Ectodermal cell (in vitro differentiated cells): ENCODE measurements at regions not wholly inside any gene's neighbourhood (a gene's known extent, or its start where the extent isn't known, plus 50 kb on each side); places are given as distances from the start of the nearest gene placed in this dataset.
A peak's percentile ranks its signal among the peaks of the same experiment; 100 is the strongest.

Experiments
- H3K27ac ChIP-seq: 2 replicates; pipeline ENCODE4 v1.7.0; 2013; ENCODE audit warnings: mild to moderate bottlenecking, low read depth, low read length; ENCODE audit not compliant: insufficient read depth, poor library complexity, severe bottlenecking
- H3K27me3 ChIP-seq: 2 replicates; pipeline ENCODE4 v1.7.0; 2013; ENCODE audit warnings: mild to moderate bottlenecking, low read length; ENCODE audit not compliant: insufficient read depth, control insufficient read depth, poor library complexity, severe bottlenecking
- H3K36me3 ChIP-seq: one replicate; pipeline ENCODE4 v1.7.0; 2013; ENCODE audit warnings: low read length; ENCODE audit not compliant: control insufficient read depth, insufficient read depth
- H3K4me1 ChIP-seq: one replicate; pipeline ENCODE4 v1.7.0; 2013; ENCODE audit warnings: low read length; ENCODE audit not compliant: control insufficient read depth, insufficient read depth
- H3K4me3 ChIP-seq: 2 replicates; pipeline ENCODE4 v1.7.0; 2013; ENCODE audit warnings: low read depth, low read length, control low read depth; ENCODE audit not compliant: insufficient read depth
- H3K9me3 ChIP-seq: 2 replicates; pipeline ENCODE4 v1.7.0; 2013; ENCODE audit warnings: mild to moderate bottlenecking, low read length, moderate library complexity; ENCODE audit not compliant: control insufficient read depth
- WGBS, 2 experiments: methylation state at CpG; one replicate each; pipeline ENCODE4 v1.1.7; 2013; ENCODE audit warnings: missing lambda C conversion rate in 2 of 2; 5-methylcytosine and 5-hydroxymethylcytosine counted together

GRCh38 chrX:69282893-69283690 lies 117.8 kb upstream of the PJA1 start:
- 58 to 60% methylated on average over 10 of the region's 10 CpGs for WGBS, 2 experiments

DNA sequence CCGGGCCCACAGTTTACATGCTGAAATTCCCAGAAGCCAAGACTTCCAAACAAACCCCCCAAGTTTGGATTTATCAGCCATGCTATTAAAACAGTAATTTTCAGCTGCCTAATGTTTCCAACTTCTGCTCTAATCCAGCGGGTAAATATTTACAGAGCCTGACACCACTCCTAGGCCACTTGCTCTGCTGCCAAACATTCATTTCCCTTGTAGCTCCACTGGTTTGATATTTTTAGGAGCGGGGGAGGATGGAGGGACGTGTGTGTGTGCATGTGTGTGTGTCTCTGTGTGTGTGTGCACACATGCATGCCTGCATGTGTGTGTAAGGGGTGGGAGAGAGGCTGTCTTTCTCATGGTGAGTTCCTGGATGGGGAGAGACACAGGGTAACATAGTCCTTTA lies 115.7 kb upstream of the PJA1 start:
- Histone ChIP-seq H3K9me3 (no peaks in the 10 kb centered on the region), H3K4me3 (no peak overlapping the region)
- 83 to 84% methylated on average over 4 of the region's 4 CpGs for WGBS, 2 experiments

More at GRCh38 chrX:69282893-69283690, 117.8 kb upstream of the PJA1 start:
- no peaks in the 10 kb centered on the region for H3K9me3 ChIP-seq
- no peak overlapping the region for H3K27ac ChIP-seq
- H3K36me3 ChIP-seq = no peaks in the 10 kb centered on the region
- no peak overlapping the region for H3K4me3 ChIP-seq
- H3K4me1 ChIP-seq = peaks cover 9% of the 10 kb centered on the region
- H3K27me3 ChIP-seq = no peaks in the 10 kb centered on the region

DNA sequence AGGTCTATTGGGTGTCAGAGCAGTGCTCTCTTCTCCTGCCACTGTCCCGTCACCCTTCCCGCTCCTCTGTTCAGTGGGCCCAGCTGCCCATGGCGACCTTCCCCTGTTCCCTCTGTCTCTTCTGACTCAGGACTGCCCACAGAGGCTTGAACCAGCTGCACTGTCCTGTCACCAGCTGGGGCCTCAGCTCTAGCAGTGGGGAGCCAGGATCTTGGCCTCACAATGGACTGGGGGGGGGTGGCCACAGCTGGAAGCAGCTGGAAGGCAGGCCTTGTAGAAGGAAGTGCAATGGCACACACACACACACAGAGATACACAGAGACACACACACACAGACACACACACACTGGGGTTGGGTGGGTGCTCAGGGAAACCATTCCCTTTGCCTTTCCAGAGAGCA lies 114.0 kb upstream of the PJA1 start:
- Histone ChIP-seq H3K27ac (no peak overlapping the region), H3K27me3 (no peaks in the 10 kb centered on the region), H3K4me3 (no peak overlapping the region), H3K36me3 (no peaks in the 10 kb centered on the region), H3K9me3 (no peaks in the 10 kb centered on the region), H3K4me1 (peaks cover 15% of the 10 kb centered on the region)
- WGBS, 2 experiments = 58 to 61% methylated on average over 3 of the region's 3 CpGs

More for the DNA sequence above, 115.7 kb upstream of the PJA1 start:
- Histone ChIP-seq H3K36me3 (no peaks in the 10 kb centered on the region), H3K4me1 (peaks cover 15% of the 10 kb centered on the region), H3K27ac (no peak overlapping the region), H3K27me3 (no peaks in the 10 kb centered on the region)

- Histone ChIP-seq H3K4me3 (no peak overlapping the region), H3K4me1 (peaks cover 15% of the 10 kb centered on the region), H3K27me3 (no peaks in the 10 kb centered on the region), H3K27ac (peak overlapping the region; percentile 8), H3K36me3 (no peaks in the 10 kb centered on the region), H3K9me3 (no peaks in the 10 kb centered on the region)
- 3 to 6% methylated on average over 15 to 16 of the region's 16 CpGs for WGBS, 2 experiments
Measured at GRCh38 chrX:69278031-69278687, 112.9 kb upstream of the PJA1 start.

DNA sequence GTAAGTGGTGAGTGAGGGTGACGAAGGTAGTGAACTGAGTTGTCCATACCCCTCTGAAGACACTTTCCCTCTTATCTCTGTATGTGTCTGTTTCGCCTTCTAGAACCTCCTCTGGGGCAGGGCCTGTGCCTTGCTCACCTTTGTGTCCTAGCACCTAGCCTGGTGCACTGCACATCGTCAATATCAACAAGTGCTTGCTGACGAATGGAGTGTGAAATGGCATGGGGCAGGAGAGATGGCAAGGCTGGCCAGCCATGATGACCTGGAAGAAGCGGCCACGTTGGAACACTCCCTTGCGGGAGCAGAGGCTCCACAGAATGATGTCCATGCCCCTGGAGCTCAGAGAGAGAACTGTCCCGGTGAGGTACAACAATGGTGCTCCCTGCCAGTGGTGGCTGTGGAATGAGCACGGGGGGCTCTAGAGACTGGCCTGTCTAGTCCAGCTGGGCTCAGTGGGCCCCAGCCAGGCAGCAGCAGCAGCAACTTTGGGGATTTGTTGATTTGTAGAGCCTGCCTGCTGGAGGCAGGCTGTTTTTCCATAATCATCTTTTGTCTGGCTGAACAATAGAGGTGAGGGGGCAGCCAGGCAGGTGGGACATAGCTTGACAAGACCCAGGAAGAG lies 112.2 kb upstream of the PJA1 start:
- WGBS, 2 experiments = 69 to 73% methylated on average over 8 to 9 of the region's 9 CpGs
- H3K4me1 ChIP-seq = peaks cover 15% of the 10 kb centered on the region

DNA sequence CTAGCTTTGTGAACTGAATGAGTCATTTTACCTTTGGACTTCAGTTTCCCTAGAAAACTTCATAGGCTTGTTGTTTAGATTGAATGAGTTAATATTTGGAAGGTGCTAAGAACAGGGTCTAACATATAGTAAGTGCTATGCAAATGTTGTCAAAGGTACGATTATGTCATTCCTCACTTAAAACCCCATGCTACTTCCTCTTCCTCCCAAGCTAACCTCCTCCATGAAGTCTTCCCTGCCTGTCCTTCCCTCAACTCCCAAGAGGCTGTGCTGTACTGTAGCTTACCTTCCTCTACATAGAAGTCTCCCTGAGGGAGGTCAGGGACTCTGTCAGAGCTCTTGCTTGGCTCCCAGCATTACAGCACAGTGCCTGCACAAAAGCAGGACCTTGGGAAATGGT lies 103.4 kb upstream of the PJA1 start:
- no peaks in the 10 kb centered on the region for H3K36me3 ChIP-seq
- H3K4me3 ChIP-seq = no peak overlapping the region
- H3K27ac ChIP-seq = no peak overlapping the region
- 85 to 100% methylated on average over 1 of the region's 1 CpG for WGBS, 2 experiments
- peaks cover 8% of the 10 kb centered on the region for H3K4me1 ChIP-seq
- peaks cover 31% of the 10 kb centered on the region for H3K27me3 ChIP-seq
- no peaks in the 10 kb centered on the region for H3K9me3 ChIP-seq

More for the DNA sequence above, 112.2 kb upstream of the PJA1 start:
- H3K36me3 ChIP-seq = no peaks in the 10 kb centered on the region
- H3K27ac ChIP-seq = no peak overlapping the region
- H3K9me3 ChIP-seq = no peaks in the 10 kb centered on the region
- no peaks in the 10 kb centered on the region for H3K27me3 ChIP-seq
- H3K4me3 ChIP-seq = no peak overlapping the region

GRCh38 chrX:69264158-69264581 lies 98.9 kb upstream of the PJA1 start:
- Histone ChIP-seq H3K4me1 (peaks cover 14% of the 10 kb centered on the region), H3K36me3 (no peaks in the 10 kb centered on the region), H3K9me3 (no peaks in the 10 kb centered on the region), H3K27me3 (peaks cover 60% of the 10 kb centered on the region), H3K4me3 (no peak overlapping the region), H3K27ac (no peak overlapping the region)
- WGBS, 2 experiments = 2% methylated on average over 13 of the region's 13 CpGs

GRCh38 chrX:69263251-69263820 lies 98.1 kb upstream of the PJA1 start:
- H3K4me1 ChIP-seq = peaks cover 14% of the 10 kb centered on the region
- H3K27ac ChIP-seq = no peak overlapping the region
- peaks cover 60% of the 10 kb centered on the region for H3K27me3 ChIP-seq
- no peaks in the 10 kb centered on the region for H3K36me3 ChIP-seq
- no peak overlapping the region for H3K4me3 ChIP-seq
- no peaks in the 10 kb centered on the region for H3K9me3 ChIP-seq
- WGBS, 2 experiments = 10 to 34% methylated on average over 3 of the region's 3 CpGs

DNA sequence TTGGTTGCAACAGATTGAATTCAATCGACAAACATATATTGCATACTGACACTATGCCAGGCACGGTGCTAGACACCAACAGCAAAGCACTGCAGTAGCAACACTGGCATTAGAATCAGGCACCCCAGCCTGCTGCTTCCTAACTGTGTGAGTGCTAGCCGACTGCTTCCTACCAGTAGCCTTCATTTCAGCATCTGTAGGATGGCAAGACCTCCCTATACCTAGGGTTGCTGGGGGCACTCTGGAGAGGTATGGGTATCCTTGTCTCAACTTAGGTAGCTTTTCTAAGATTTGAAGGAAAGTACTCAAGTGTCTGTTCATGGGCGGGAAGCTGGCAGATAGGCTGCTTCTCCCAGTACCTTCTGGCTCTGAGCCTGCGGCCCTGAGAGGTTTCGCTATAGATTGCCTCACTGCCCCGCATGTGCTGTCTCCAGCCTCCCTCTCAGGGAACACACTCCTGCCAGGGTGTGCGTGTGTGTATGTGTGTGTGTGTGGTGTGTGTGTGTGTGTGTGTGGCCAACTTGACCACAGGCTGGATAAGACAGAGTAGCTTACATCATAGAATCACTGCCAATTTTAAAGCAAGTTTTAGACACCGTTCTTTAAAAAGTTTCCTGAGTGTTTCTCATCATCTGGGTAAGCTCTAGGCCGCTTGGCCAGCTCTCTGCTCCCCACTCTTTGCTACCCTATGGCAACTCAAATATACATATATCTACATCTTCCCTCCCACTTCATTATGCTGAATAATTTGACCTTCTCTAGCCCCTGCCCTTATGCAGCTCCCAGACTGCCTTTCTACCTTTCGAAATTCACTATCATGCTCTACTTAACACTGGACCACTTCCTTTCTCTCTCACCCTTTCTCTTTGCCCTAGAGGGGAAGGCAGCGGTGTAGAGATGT lies 97.0 kb upstream of the PJA1 start:
- H3K27ac ChIP-seq = no peak overlapping the region
- H3K4me1 ChIP-seq = peaks cover 14% of the 10 kb centered on the region
- no peak overlapping the region for H3K4me3 ChIP-seq
- 74 to 77% methylated on average over 9 to 11 of the region's 12 CpGs for WGBS, 2 experiments
- H3K27me3 ChIP-seq = peaks cover 59% of the 10 kb centered on the region
- no peaks in the 10 kb centered on the region for H3K36me3 ChIP-seq
- H3K9me3 ChIP-seq = no peaks in the 10 kb centered on the region
